ENCODE measurements at regions not wholly inside any gene's neighbourhood (a gene's known extent, or its start where the extent isn't known, plus 50 kb on each side); places are given as distances from the start of the nearest gene placed in this dataset.

GRCh38 chr22:47225931-47226633, 463.6 kb downstream of the TBC1D22A start:
- no peaks in the 10 kb centered on the region for H3K79me1 ChIP-seq (ENCODE audit: low read depth in 1 of 2, low read length in 2 of 2)
- no peaks in the 10 kb centered on the region for H3K4me1 ChIP-seq (ENCODE audit: control insufficient read depth, insufficient read depth, low read length)
- no peak overlapping the region for H3K27ac ChIP-seq (ENCODE audit: insufficient read depth, low read length)
- ATAC-seq (ENCODE audit: low read depth): no peak
- no peaks in the 10 kb centered on the region for H3K27me3 ChIP-seq (ENCODE audit: control insufficient read depth, insufficient read depth, low read length)
- H4K20me1 ChIP-seq (ENCODE audit: insufficient read depth, low read length): no peaks in the 10 kb centered on the region
- 65% methylated on average over 5 of the region's 15 CpGs; no CpG with 5 or more reads in 1 of the 2 experiments for WGBS, 2 experiments (ENCODE audit: extremely low coverage in 2 of 2, insufficient read length in 1 of 2)
- H3K9me3 ChIP-seq (ENCODE audit: control insufficient read depth, insufficient read depth, low read length): peaks cover 4% of the 10 kb centered on the region; the same call in 1 of the 2 replicates
- no peak overlapping the region for H2AK5ac ChIP-seq (ENCODE audit: low read depth, low read length)
- no peak overlapping the region for H4K91ac ChIP-seq (ENCODE audit: insufficient read depth, low read depth, low read length)
- dilution Hi-C loops (cut with HindIII; ENCODE audit: low sequenced_read_pairs, unreplicated experiment): no loop called here
- no peaks in the 10 kb centered on the region for H3K36me3 ChIP-seq (ENCODE audit: control insufficient read depth, insufficient read depth, low read length)
- no peak for TF ChIP-seq FOS (IDR thresholded peaks at IDR 0.05; ENCODE audit: low read depth, low read length)
- no peak for TF ChIP-seq MXI1 (IDR thresholded peaks at IDR 0.05; ENCODE audit: borderline replicate concordance, low read depth, low read length)
- no peak for TF ChIP-seq ELK1 (IDR thresholded peaks at IDR 0.05; ENCODE audit: borderline replicate concordance, low read depth, low read length)
- no peak for TF ChIP-seq RFX5 (IDR thresholded peaks at IDR 0.05; ENCODE audit: low read depth, low read length)
- no peak for TF ChIP-seq POLR2A (IDR thresholded peaks at IDR 0.05; ENCODE audit: low read depth, low read length)
- no peak for TF ChIP-seq RCOR1 (IDR thresholded peaks at IDR 0.05; ENCODE audit: insufficient replicate concordance, low read length)
- no peak for TF ChIP-seq CTCF (conservative IDR thresholded peaks at IDR 0.05; ENCODE audit: low read depth, low read length)
- no peak for TF ChIP-seq RAD21 (IDR thresholded peaks at IDR 0.05; ENCODE audit: low read length)
- no peak for TF ChIP-seq CEBPB (IDR thresholded peaks at IDR 0.05; ENCODE audit: low read depth, low read length)
- TF ChIP-seq MAZ (IDR thresholded peaks at IDR 0.05; ENCODE audit: borderline replicate concordance, low read depth, low read length): no peak
- TF ChIP-seq MAFK (IDR thresholded peaks at IDR 0.05; ENCODE audit: low read depth, low read length): no peak
- no peak for TF ChIP-seq SMC3 (IDR thresholded peaks at IDR 0.05; ENCODE audit: low read depth, low read length)
- no peak for TF ChIP-seq NFE2L2 (IDR thresholded peaks at IDR 0.05; ENCODE audit: low read depth, low read length)
- TF ChIP-seq USF2 (IDR thresholded peaks at IDR 0.05; ENCODE audit: low read depth, low read length): no peak
- no peak overlapping the region for H2BK15ac ChIP-seq (ENCODE audit: low read depth, low read length)
- H3K14ac ChIP-seq (replicated peaks; ENCODE audit: low read depth, low read length): no peak overlapping the region
- H4K5ac ChIP-seq (ENCODE audit: low read depth, low read length): no peak overlapping the region
- no peak overlapping the region for H3K4ac ChIP-seq (ENCODE audit: low read depth, low read length)
- H2AFZ ChIP-seq (replicated peaks; ENCODE audit: low read length, poor library complexity): no peak overlapping the region
- intact Hi-C loops (cut with micrococcal nuclease): no loop called here
- H2AK9ac ChIP-seq (replicated peaks; ENCODE audit: low read depth, low read length, poor library complexity): no peak overlapping the region
- no peak overlapping the region for H3K4me2 ChIP-seq (ENCODE audit: low read depth, low read length)
- no peak overlapping the region for H2BK20ac ChIP-seq (ENCODE audit: low read depth, low read length)
- H3K9ac ChIP-seq (ENCODE audit: low read depth, low read length): no peak overlapping the region
- H2BK120ac ChIP-seq (ENCODE audit: low read depth, low read length): no peak overlapping the region
- H3K23ac ChIP-seq (ENCODE audit: low read depth, low read length): no peak overlapping the region
- BruUV-seq (replicated peaks): no TSS peak
- H3K18ac ChIP-seq (ENCODE audit: low read depth, low read length): no peak overlapping the region
- H3K56ac ChIP-seq (ENCODE audit: extremely low read depth, insufficient read depth, low read length): no peak overlapping the region
- H4K8ac ChIP-seq (ENCODE audit: low read depth in 2 of 2, low read length in 2 of 2): no peak overlapping the region
- POLR2A ChIA-PET (ENCODE audit: unreplicated experiment): no interaction called here
- in situ Hi-C loops (cut with MboI; ENCODE audit: low sequenced_read_pairs): no loop called here
- H3K4me3 ChIP-seq (ENCODE audit: insufficient read depth, low read depth, low read length): no peak overlapping the region
- CTCF ChIA-PET: no interaction called here
- DNase-seq: no peak
- H2BK5ac ChIP-seq (ENCODE audit: low read depth, low read length, poor library complexity, severe bottlenecking): no peak overlapping the region
- no peaks in the 10 kb centered on the region for H3K9me1 ChIP-seq (ENCODE audit: insufficient read depth, low read length)

Measured in IMR-90 (cell line).